ENCODE measurements at regions not wholly inside any gene's neighbourhood (a gene's known extent, or its start where the extent isn't known, plus 50 kb on each side); places are given as distances from the start of the nearest gene placed in this dataset.

DNA sequence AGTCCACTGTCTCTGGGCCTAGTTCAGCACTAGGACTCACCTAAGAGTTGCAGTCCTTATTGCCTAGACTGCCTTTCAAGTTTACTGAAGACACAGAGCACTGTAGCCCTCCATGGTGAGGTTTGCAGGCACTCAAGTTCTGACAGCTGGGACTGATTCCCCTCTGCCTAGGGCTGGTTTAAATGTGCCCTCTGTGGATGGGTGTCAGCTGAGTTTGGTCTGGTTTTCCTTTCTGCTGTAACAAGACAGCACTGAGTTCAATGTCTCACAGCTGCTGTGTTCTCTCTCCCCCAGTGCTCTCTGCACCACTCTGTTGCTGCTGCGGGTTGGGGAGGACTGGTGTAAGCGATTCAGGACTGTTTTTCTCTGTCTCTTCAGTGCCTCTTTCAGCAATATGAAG is 75.2 kb upstream of the C1orf21 start:
- Histone ChIP-seq H2BK20ac (ENCODE audit: low read depth, low read length, poor library complexity, severe bottlenecking) (no peak overlapping the region), H3K14ac (ENCODE audit: insufficient read depth, low read length) (no peak overlapping the region; the same call in 1 of the 2 replicates), H3K27me3 (ENCODE audit: insufficient read depth, low read length) (no peaks in the 10 kb centered on the region), H4K91ac (ENCODE audit: insufficient read length, low read depth, low read length) (no peak overlapping the region), H3K4me2 (ENCODE audit: insufficient read depth, insufficient read length, low read length) (no peak overlapping the region), H3K79me1 (ENCODE audit: insufficient read depth, low read depth, low read length, poor library complexity, severe bottlenecking) (no peaks in the 10 kb centered on the region), H3K27ac (ENCODE audit: insufficient read length, low read depth, low read length) (no peak overlapping the region), H4K5ac (ENCODE audit: insufficient read length, low read depth, low read length) (no peak overlapping the region), H4K8ac (replicated peaks; ENCODE audit: insufficient read length, low read depth, low read length) (no peak overlapping the region), H3K4ac (ENCODE audit: low read depth, low read length) (no peak overlapping the region), H3K4me1 (ENCODE audit: insufficient read depth, low read length) (no peaks in the 10 kb centered on the region), H3K9me3 (ENCODE audit: control insufficient read depth, low read depth, low read length) (no peaks in the 10 kb centered on the region), H2BK15ac (ENCODE audit: low read depth, low read length) (no peak overlapping the region), H2AK5ac (ENCODE audit: insufficient read length, low read length) (no peak overlapping the region), H3K9ac (ENCODE audit: extremely low read depth, insufficient read length, low read length) (no peak overlapping the region), H3K23me2 (ENCODE audit: insufficient read length, low read depth, low read length, poor library complexity, severe bottlenecking) (no peaks in the 10 kb centered on the region), H2BK120ac (ENCODE audit: low read depth, low read length, poor library complexity, severe bottlenecking) (no peak overlapping the region), H4K20me1 (ENCODE audit: control insufficient read depth, insufficient read depth, insufficient read length) (no peaks in the 10 kb centered on the region), H2AFZ (ENCODE audit: low read length) (no peak overlapping the region), H3T11ph (ENCODE audit: low read length) (no peak overlapping the region), H3K56ac (ENCODE audit: insufficient read length, low read depth, low read length) (no peak overlapping the region), H3K79me2 (ENCODE audit: insufficient read depth, low read length) (no peaks in the 10 kb centered on the region), H2BK12ac (ENCODE audit: insufficient read length, low read depth, low read length) (no peak overlapping the region), H3K23ac (ENCODE audit: insufficient read length, low read depth, low read length) (no peak overlapping the region), H3K18ac (ENCODE audit: insufficient read length, low read depth, low read length) (no peak overlapping the region), H2BK5ac (ENCODE audit: insufficient read length, low read length) (no peak overlapping the region)
- TF ChIP-seq, protein P1, sequence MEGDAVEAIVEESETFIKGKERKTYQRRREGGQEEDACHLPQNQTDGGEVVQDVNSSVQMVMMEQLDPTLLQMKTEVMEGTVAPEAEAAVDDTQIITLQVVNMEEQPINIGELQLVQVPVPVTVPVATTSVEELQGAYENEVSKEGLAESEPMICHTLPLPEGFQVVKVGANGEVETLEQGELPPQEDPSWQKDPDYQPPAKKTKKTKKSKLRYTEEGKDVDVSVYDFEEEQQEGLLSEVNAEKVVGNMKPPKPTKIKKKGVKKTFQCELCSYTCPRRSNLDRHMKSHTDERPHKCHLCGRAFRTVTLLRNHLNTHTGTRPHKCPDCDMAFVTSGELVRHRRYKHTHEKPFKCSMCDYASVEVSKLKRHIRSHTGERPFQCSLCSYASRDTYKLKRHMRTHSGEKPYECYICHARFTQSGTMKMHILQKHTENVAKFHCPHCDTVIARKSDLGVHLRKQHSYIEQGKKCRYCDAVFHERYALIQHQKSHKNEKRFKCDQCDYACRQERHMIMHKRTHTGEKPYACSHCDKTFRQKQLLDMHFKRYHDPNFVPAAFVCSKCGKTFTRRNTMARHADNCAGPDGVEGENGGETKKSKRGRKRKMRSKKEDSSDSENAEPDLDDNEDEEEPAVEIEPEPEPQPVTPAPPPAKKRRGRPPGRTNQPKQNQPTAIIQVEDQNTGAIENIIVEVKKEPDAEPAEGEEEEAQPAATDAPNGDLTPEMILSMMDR (conservative IDR thresholded peaks at IDR 0.05) = no peak
- Mint-ChIP-seq H3K27ac (no peak overlapping the region), H3K36me3 (ENCODE audit: insufficient read depth in 1 of 3, low read depth in 3 of 3) (peaks cover 0 to 8% (median 0%) of the 10 kb centered on the region in 3 experiments; a peak in 2 of 7 replicates), H3K27me3 (ENCODE audit: low read depth) (peaks cover 2% of the 10 kb centered on the region), H3K4me1 (peaks cover 4 to 11% of the 10 kb centered on the region in 2 experiments; a peak in 3 of 4 replicates), H3K4me3 (no peak overlapping the region), H3K9me3 (peaks cover under 1 to 3% of the 10 kb centered on the region in 2 experiments; a peak in 3 of 5 replicates)
- DNase-seq = no peak
- WGBS (ENCODE audit: extremely low coverage, insufficient read length, low lambda C conversion rate) = no CpG with 5 or more reads among the region's 2 CpGs
